ENCODE measurements at regions not wholly inside any gene's neighbourhood (a gene's known extent, or its start where the extent isn't known, plus 50 kb on each side); places are given as distances from the start of the nearest gene placed in this dataset.

DNA sequence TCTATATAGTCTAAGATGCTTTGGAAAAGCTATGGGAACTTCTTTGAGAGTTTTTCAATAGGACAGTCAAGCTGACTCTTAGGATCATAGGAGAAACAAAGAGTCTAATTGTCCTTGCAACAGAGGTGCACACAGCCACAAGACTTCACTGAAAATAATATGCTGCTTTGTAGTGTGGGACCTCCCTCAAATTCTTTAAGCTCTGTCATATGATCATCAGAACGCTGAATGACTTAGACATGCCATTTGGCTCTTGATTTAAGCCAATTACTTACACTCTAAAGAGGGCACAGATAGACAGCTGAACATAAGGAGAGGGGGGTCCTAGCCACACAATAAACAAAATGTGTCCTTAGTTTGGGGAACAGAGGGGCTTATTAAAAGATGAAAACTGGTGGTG, 818.7 kb upstream of the GJE1 start:
- TF ChIP-seq, protein P1, sequence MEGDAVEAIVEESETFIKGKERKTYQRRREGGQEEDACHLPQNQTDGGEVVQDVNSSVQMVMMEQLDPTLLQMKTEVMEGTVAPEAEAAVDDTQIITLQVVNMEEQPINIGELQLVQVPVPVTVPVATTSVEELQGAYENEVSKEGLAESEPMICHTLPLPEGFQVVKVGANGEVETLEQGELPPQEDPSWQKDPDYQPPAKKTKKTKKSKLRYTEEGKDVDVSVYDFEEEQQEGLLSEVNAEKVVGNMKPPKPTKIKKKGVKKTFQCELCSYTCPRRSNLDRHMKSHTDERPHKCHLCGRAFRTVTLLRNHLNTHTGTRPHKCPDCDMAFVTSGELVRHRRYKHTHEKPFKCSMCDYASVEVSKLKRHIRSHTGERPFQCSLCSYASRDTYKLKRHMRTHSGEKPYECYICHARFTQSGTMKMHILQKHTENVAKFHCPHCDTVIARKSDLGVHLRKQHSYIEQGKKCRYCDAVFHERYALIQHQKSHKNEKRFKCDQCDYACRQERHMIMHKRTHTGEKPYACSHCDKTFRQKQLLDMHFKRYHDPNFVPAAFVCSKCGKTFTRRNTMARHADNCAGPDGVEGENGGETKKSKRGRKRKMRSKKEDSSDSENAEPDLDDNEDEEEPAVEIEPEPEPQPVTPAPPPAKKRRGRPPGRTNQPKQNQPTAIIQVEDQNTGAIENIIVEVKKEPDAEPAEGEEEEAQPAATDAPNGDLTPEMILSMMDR (IDR thresholded peaks at IDR 0.05; ENCODE audit: low read depth, low read length): no peak
- TF ChIP-seq MYC (IDR thresholded peaks at IDR 0.05; ENCODE audit: low read depth, low read length) (no peak), POLR2A (IDR thresholded peaks at IDR 0.05; ENCODE audit: extremely low read depth, insufficient read length) (no peak)
- TF ChIP-seq, protein P2, sequence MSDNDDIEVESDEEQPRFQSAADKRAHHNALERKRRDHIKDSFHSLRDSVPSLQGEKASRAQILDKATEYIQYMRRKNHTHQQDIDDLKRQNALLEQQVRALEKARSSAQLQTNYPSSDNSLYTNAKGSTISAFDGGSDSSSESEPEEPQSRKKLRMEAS (IDR thresholded peaks at IDR 0.05; ENCODE audit: low read depth, low read length): no peak
